GM20000 (cell line): ENCODE measurements at regions not wholly inside any gene's neighbourhood (a gene's known extent, or its start where the extent isn't known, plus 50 kb on each side); places are given as distances from the start of the nearest gene placed in this dataset.

Experiments used
- DNase-seq: peaks from one replicate; pipeline ENCODE4 v3.0.0; 2012; ENCODE audit warnings: low spot score
- CTCF ChIP-seq: IDR thresholded peaks from 2 replicates; pipeline ENCODE4 v1.5.1; 2012; ENCODE audit warnings: mild to moderate bottlenecking, control low read depth; ENCODE audit errors: extremely low read depth, missing control alignments

DNA sequence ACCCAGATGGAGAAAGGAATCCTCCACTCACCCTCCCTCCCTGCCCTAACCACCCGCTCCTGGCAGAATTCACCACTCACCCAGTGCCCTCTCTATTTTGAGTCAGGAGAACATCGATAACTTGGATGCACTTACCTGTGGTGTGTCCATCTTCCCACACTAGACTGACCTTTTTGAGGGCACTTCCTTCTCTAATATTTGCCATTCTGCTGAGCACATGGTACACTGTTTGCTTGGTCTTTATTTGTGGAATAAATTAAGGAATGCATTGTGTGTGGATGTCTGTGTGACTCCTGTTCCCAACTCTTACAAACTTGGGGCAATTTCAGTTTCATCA is 133.7 kb downstream of the ACKR3 start:
- no peak for DNase-seq
- no peak for TF ChIP-seq CTCF

DNA sequence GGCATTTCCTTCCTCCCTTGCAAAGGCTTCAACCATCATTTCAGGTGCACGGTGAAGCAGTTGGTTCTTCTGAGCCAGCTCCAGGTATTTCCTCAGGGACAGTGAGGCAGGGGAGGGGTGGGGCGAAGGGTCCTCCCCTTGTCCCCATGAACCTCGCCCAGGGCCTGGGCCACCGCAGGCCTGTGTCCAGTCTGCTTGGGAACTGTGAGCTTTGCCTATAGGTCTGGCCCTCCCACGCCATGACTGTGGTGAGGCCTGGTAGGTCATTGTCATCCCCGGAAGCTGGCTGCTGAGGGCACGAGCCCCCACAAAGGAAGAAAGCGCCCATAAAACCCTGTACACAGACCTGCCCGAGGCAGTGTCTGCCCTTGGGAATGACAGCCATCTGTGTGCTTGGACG is 134.3 kb downstream of the ACKR3 start:
- TF ChIP-seq CTCF, result no peak
- DNase-seq, result no peak

DNA sequence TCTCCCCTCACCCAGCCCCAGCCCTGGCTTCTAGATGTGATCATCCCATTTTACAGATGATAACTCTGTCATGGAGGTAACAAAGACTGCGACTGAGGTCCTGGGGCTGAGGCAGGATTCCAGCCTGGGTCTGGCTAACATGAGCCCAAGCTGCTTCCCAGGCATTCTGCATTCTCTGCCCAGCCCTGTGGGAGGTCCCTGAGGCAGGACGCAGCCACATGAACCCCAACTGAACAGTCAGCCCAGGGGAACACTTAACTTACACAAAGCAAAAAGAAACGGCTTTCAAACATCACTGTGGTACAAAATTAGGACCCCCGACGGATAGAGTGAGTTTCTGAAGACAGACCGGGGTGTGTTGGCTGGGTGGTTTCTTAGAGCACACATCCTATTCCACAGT is 135.3 kb downstream of the ACKR3 start:
- no peak for TF ChIP-seq CTCF

GRCh38 chr2:236705295-236706105 is 135.9 kb downstream of the ACKR3 start:
- no peak for DNase-seq
- TF ChIP-seq CTCF, result no peak

More for the DNA sequence above, 135.3 kb downstream of the ACKR3 start:
- DNase-seq, result no peak

DNA sequence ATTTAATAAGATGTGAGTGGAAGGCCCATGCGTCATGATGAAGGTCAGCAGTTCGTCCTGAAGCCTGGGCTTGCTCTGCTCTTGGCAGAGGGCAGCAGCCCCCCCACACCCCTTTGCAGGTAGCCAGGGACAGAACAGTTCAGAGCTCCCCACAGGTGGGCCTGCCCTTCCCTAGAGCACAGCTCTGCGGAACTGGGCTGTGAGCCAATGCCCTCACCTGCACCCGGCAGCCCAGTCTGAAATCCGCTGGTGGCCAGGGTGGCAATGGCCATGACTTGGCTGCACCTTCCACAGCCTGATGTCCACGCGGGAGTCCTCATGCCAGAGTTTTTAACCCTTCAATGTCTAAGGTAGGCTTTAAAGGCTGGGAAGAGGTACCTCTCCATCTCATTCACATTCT is 136.7 kb downstream of the ACKR3 start:
- TF ChIP-seq CTCF, result no peak
- DNase-seq, result no peak

- no peak for DNase-seq
- no peak for TF ChIP-seq CTCF
These were observed 137.2 kb downstream of the ACKR3 start for GRCh38 chr2:236706803-236707202.

- no peak for DNase-seq
These were observed 141.8 kb downstream of the ACKR3 start for GRCh38 chr2:236711440-236711839.

More at GRCh38 chr2:236711440-236711839, 141.8 kb downstream of the ACKR3 start:
- TF ChIP-seq CTCF, result no peak
